Astrocyte (in vitro differentiated cells and primary cell): ENCODE measurements at regions not wholly inside any gene's neighbourhood (a gene's known extent, or its start where the extent isn't known, plus 50 kb on each side); places are given as distances from the start of the nearest gene placed in this dataset.

Experiments used
- DNase-seq: peaks from one replicate; pipeline ENCODE4 v3.0.0-alpha.2; 2010; ENCODE audit warnings: low read depth
- FAIRE-seq: peaks from 2 replicates; lab custom pipeline; 2011; peaks lifted over from hg19 to GRCh38; lab: Jason Lieb, UNC
- H2AFZ ChIP-seq: 2 replicates; pipeline ENCODE4 v1.6.0; 2012; ENCODE audit warnings: low read depth, low read length, inconsistent platforms
- H3K27ac ChIP-seq: 2 replicates; pipeline ENCODE4 v1.5.1; 2011; ENCODE audit warnings: low read depth, low read length, inconsistent platforms
- H3K27me3 ChIP-seq: 2 replicates; pipeline ENCODE4 v1.6.0; 2011; ENCODE audit warnings: low read length, inconsistent platforms; ENCODE audit not compliant: insufficient read depth
- H3K36me3 ChIP-seq: 2 replicates; pipeline ENCODE4 v1.5.1; 2011; ENCODE audit warnings: low read length, inconsistent platforms; ENCODE audit not compliant: insufficient read depth
- H3K4me1 ChIP-seq: 2 replicates; pipeline ENCODE4 v1.5.1; 2011; ENCODE audit warnings: low read length, inconsistent platforms; ENCODE audit not compliant: insufficient read depth
- H3K4me2 ChIP-seq: 2 replicates; pipeline ENCODE4 v1.6.0; 2012; ENCODE audit warnings: low read length, inconsistent platforms
- H3K4me3 ChIP-seq: 2 replicates; pipeline ENCODE4 v1.5.1; 2011; ENCODE audit warnings: low read depth, mild to moderate bottlenecking, low read length, inconsistent platforms; ENCODE audit not compliant: insufficient read depth
- H3K79me2 ChIP-seq: 2 replicates; pipeline ENCODE4 v1.6.0; 2012; ENCODE audit warnings: mild to moderate bottlenecking, low read length, inconsistent platforms; ENCODE audit not compliant: insufficient read depth
- H3K9ac ChIP-seq: 2 replicates; pipeline ENCODE4 v1.6.0; 2012; ENCODE audit warnings: mild to moderate bottlenecking, low read length, inconsistent platforms
- H3K9me3 ChIP-seq: 2 replicates; pipeline ENCODE4 v1.5.1; 2012; ENCODE audit warnings: low read depth, mild to moderate bottlenecking, low read length, inconsistent platforms; ENCODE audit not compliant: insufficient read depth
- H4K20me1 ChIP-seq: 2 replicates; pipeline ENCODE4 v1.6.0; 2012; ENCODE audit warnings: low read length, inconsistent platforms; ENCODE audit not compliant: insufficient read depth
- H3K27ac Mint-ChIP-seq: one replicate; pipeline ENCODE4 v1.8.0; 2021; ENCODE audit warnings: mild to moderate bottlenecking, mixed read lengths; ENCODE audit not compliant: unreplicated experiment
- H3K27me3 Mint-ChIP-seq: one replicate; pipeline ENCODE4 v1.8.0; 2021; ENCODE audit warnings: low read depth, mixed read lengths; ENCODE audit not compliant: unreplicated experiment
- H3K36me3 Mint-ChIP-seq: one replicate; pipeline ENCODE4 v1.8.0; 2021; ENCODE audit warnings: low read depth, mixed read lengths; ENCODE audit not compliant: unreplicated experiment
- H3K4me1 Mint-ChIP-seq: one replicate; pipeline ENCODE4 v1.8.0; 2021; ENCODE audit warnings: low read depth, mixed read lengths; ENCODE audit not compliant: unreplicated experiment
- H3K4me3 Mint-ChIP-seq: one replicate; pipeline ENCODE4 v1.8.0; 2021; ENCODE audit warnings: mild to moderate bottlenecking, moderate library complexity, mixed read lengths; ENCODE audit not compliant: unreplicated experiment
- H3K9me3 Mint-ChIP-seq: one replicate; pipeline ENCODE4 v1.8.0; 2021; ENCODE audit warnings: mild to moderate bottlenecking, mixed read lengths; ENCODE audit not compliant: unreplicated experiment
- CTCF ChIP-seq: IDR thresholded peaks from 2 replicates; pipeline ENCODE4 v1.5.1; 2011; ENCODE audit warnings: low read depth, mild to moderate bottlenecking, inconsistent platforms, low read length, moderate library complexity; ENCODE audit not compliant: insufficient read depth
- EZH2 ChIP-seq: IDR thresholded peaks from 2 replicates; pipeline ENCODE4 v1.6.1; 2012; ENCODE audit warnings: mild to moderate bottlenecking, low read length, inconsistent platforms; ENCODE audit not compliant: insufficient read depth

- no peak overlapping the region for H3K9ac ChIP-seq
- H3K27me3 Mint-ChIP-seq: no peaks in the 10 kb centered on the region
- H3K27me3 ChIP-seq: no peaks in the 10 kb centered on the region
- no peak overlapping the region for H3K27ac Mint-ChIP-seq
- H3K9me3 ChIP-seq: no peaks in the 10 kb centered on the region
- H3K9me3 Mint-ChIP-seq: no peaks in the 10 kb centered on the region
- DNase-seq (no peak), FAIRE-seq (no peak)
- no peak overlapping the region for H3K4me3 ChIP-seq
- no peak overlapping the region for H3K4me3 Mint-ChIP-seq
- H3K4me1 Mint-ChIP-seq: peaks cover under 1% of the 10 kb centered on the region
- H3K4me1 ChIP-seq: no peaks in the 10 kb centered on the region
- TF ChIP-seq CTCF (no peak), EZH2 (no peak)
- no peaks in the 10 kb centered on the region for H4K20me1 ChIP-seq
- H3K36me3 Mint-ChIP-seq: no peaks in the 10 kb centered on the region
- no peaks in the 10 kb centered on the region for H3K36me3 ChIP-seq
- no peak overlapping the region for H2AFZ ChIP-seq
- no peaks in the 10 kb centered on the region for H3K79me2 ChIP-seq
- H3K27ac ChIP-seq: no peak overlapping the region
- no peak overlapping the region for H3K4me2 ChIP-seq
Measured at GRCh38 chr6:134381959-134382358, 64.0 kb upstream of the SGK1 start.

- Histone ChIP-seq H3K9ac (no peak overlapping the region), H3K36me3 (no peaks in the 10 kb centered on the region), H2AFZ (no peak overlapping the region), H3K4me2 (no peak overlapping the region), H4K20me1 (no peaks in the 10 kb centered on the region), H3K79me2 (no peaks in the 10 kb centered on the region), H3K27me3 (no peaks in the 10 kb centered on the region), H3K27ac (no peak overlapping the region), H3K9me3 (no peaks in the 10 kb centered on the region), H3K4me3 (no peak overlapping the region), H3K4me1 (no peaks in the 10 kb centered on the region)
- Mint-ChIP-seq H3K27ac (no peak overlapping the region), H3K27me3 (no peaks in the 10 kb centered on the region), H3K4me1 (peaks cover 6% of the 10 kb centered on the region), H3K4me3 (no peak overlapping the region), H3K36me3 (no peaks in the 10 kb centered on the region), H3K9me3 (no peaks in the 10 kb centered on the region)
- DNase-seq (no peak), FAIRE-seq (no peak)
- TF ChIP-seq CTCF: no peak
- no peak for TF ChIP-seq EZH2
Measured at GRCh38 chr6:134379599-134379998, 61.7 kb upstream of the SGK1 start.

GRCh38 chr6:134379076-134379475 is 61.2 kb upstream of the SGK1 start:
- Histone ChIP-seq H3K27me3 (no peaks in the 10 kb centered on the region), H3K36me3 (no peaks in the 10 kb centered on the region), H3K4me1 (no peaks in the 10 kb centered on the region), H2AFZ (no peak overlapping the region), H3K9me3 (no peaks in the 10 kb centered on the region), H3K4me2 (no peak overlapping the region), H3K9ac (no peak overlapping the region), H3K79me2 (no peaks in the 10 kb centered on the region), H3K27ac (no peak overlapping the region), H3K4me3 (no peak overlapping the region), H4K20me1 (no peaks in the 10 kb centered on the region)
- Mint-ChIP-seq H3K9me3 (no peaks in the 10 kb centered on the region), H3K27ac (no peak overlapping the region), H3K36me3 (no peaks in the 10 kb centered on the region), H3K27me3 (no peaks in the 10 kb centered on the region), H3K4me1 (peaks cover 7% of the 10 kb centered on the region), H3K4me3 (no peak overlapping the region)
- no peak for FAIRE-seq
- TF ChIP-seq EZH2 (no peak), CTCF (no peak)
- no peak for DNase-seq
